Astrocyte of the cerebellum (primary cell): ENCODE measurements at regions not wholly inside any gene's neighbourhood (a gene's known extent, or its start where the extent isn't known, plus 50 kb on each side); places are given as distances from the start of the nearest gene placed in this dataset.

Experiments used
- DNase-seq: peaks from one replicate; pipeline ENCODE4 v3.0.0-alpha.2; 2011; ENCODE audit warnings: low read depth
- H3K4me3 ChIP-seq: 2 replicates; pipeline ENCODE4 v1.5.1; 2011; ENCODE audit warnings: mild to moderate bottlenecking, low read depth, low read length, moderate library complexity
- CTCF ChIP-seq: IDR thresholded peaks from 2 replicates; pipeline ENCODE4 v1.5.1; 2012; ENCODE audit warnings: low read length, low read depth, moderate library complexity, mild to moderate bottlenecking; ENCODE audit errors: missing control alignments
- in situ Hi-C: cut with HindIII; loops from 2 replicates; pipeline ENCODE4 v1.10.0; 2017; ENCODE audit warnings: low sequenced_read_pairs

- in situ Hi-C loops: no loop called here
- no peak for TF ChIP-seq CTCF
- no peak for DNase-seq
- no peak overlapping the region for H3K4me3 ChIP-seq
Measured at GRCh38 chr21:39011911-39012310, 171.3 kb downstream of the PSMG1 start.

GRCh38 chr21:39010629-39011404 lies 172.4 kb downstream of the PSMG1 start:
- H3K4me3 ChIP-seq: no peak overlapping the region
- no peak for TF ChIP-seq CTCF
- in situ Hi-C loops: no loop called here
- no peak for DNase-seq

- TF ChIP-seq CTCF: no peak
- no peak for DNase-seq
- H3K4me3 ChIP-seq: no peak overlapping the region
- in situ Hi-C loops: no loop called here
Measured at GRCh38 chr21:39009587-39010225, 173.5 kb downstream of the PSMG1 start.

GRCh38 chr21:39007985-39008384 lies 175.3 kb downstream of the PSMG1 start:
- in situ Hi-C loops: no loop called here
- TF ChIP-seq CTCF: no peak
- no peak for DNase-seq

GRCh38 chr21:39007532-39007931 lies 175.7 kb downstream of the PSMG1 start:
- in situ Hi-C loops: no loop called here
- H3K4me3 ChIP-seq: no peak overlapping the region
- DNase-seq: no peak
- no peak for TF ChIP-seq CTCF

More at GRCh38 chr21:39007985-39008384, 175.3 kb downstream of the PSMG1 start:
- no peak overlapping the region for H3K4me3 ChIP-seq

GRCh38 chr21:39006571-39007311 lies 176.5 kb downstream of the PSMG1 start:
- in situ Hi-C loops: no loop called here
- no peak for DNase-seq
- TF ChIP-seq CTCF: no peak
- H3K4me3 ChIP-seq: no peak overlapping the region
